B cell (primary cell): ENCODE measurements at regions not wholly inside any gene's neighbourhood (a gene's known extent, or its start where the extent isn't known, plus 50 kb on each side); places are given as distances from the start of the nearest gene placed in this dataset.
A peak's percentile ranks its signal among the peaks of the same experiment; 100 is the strongest.

Experiments used
- ATAC-seq: fragments of 200-7000 bp; cut with Tn5 transposase; one replicate; pipeline ENCODE4 v1.10.0; 2021; ENCODE audit warnings: low read depth, mild to moderate bottlenecking, moderate number of reproducible peaks, moderate library complexity
- CTCF ChIA-PET: fragments of 350-600 bp; sonication (Branson Sonifier 250); formaldehyde crosslinking; loops from one replicate; lab custom pipeline; 2021; ENCODE audit warnings: antibody characterized with exemption, inconsistent platforms; lab: Charles Lee
- POLR2A ChIA-PET: fragments of 350-600 bp; sonication (Branson Sonifier 250); formaldehyde crosslinking; loops from one replicate; lab custom pipeline; 2021; ENCODE audit warnings: antibody characterized with exemption; lab: Charles Lee
- DNase-seq: peaks from one replicate; pipeline ENCODE4 v3.0.0; 2013
- H2AFZ ChIP-seq: 2 replicates; pipeline ENCODE4 v1.6.1; 2012; ENCODE audit warnings: mild to moderate bottlenecking, low read depth, low read length; ENCODE audit not compliant: insufficient read depth, poor library complexity, severe bottlenecking
- H3K27ac ChIP-seq, 2 donors: 1 replicate in 1 of 2; 2 replicates in 1 of 2; pipeline ENCODE4 v1.5.1; 2012 to 2013; ENCODE audit warnings: low read length in 2 of 2, mild to moderate bottlenecking in 2 of 2, moderate library complexity in 1 of 2
- H3K27me3 ChIP-seq, 4 experiments: fragments of 200-600 bp in 1 of 4; sonication (generic) in 1 of 4; replicated peaks in 1 of 4; 1 replicate in 2 of 4; 2 replicates in 2 of 4; pipeline versions ENCODE4 v1.6.1 to v1.7.0; 2013 to 2016; ENCODE audit warnings: low read length in 3 of 4, mild to moderate bottlenecking in 2 of 4, mixed read lengths in 1 of 4, moderate library complexity in 1 of 4; ENCODE audit not compliant: insufficient read depth in 4 of 4, control insufficient read depth in 3 of 4; ENCODE audit errors: control extremely low read depth in 1 of 4
- H3K36me3 ChIP-seq, 2 experiments: replicated peaks in 1 of 2; 1 replicate in 1 of 2; 2 replicates in 1 of 2; pipeline versions ENCODE4 v1.6.1 to v1.7.1; 2013; ENCODE audit warnings: low read length in 1 of 2; ENCODE audit not compliant: insufficient read depth in 2 of 2, control insufficient read depth in 1 of 2; ENCODE audit errors: control extremely low read depth in 1 of 2, extremely low read depth in 1 of 2
- H3K4me1 ChIP-seq, 2 donors: fragments of 200-600 bp in 1 of 2; sonication (generic) in 1 of 2; 1 replicate in 1 of 2; 2 replicates in 1 of 2; pipeline versions ENCODE4 v1.5.1 to v1.6.1; 2013 to 2017; ENCODE audit warnings: low read length in 2 of 2; ENCODE audit not compliant: control insufficient read depth in 2 of 2, insufficient read depth in 2 of 2
- H3K4me2 ChIP-seq: replicated peaks from 2 replicates; pipeline ENCODE3; 2012; ENCODE audit warnings: mild to moderate bottlenecking, low read depth, low read length; ENCODE audit not compliant: poor library complexity, severe bottlenecking
- H3K4me3 ChIP-seq, 5 experiments: fragments of 200-600 bp in 1 of 5; sonication (generic) in 1 of 5; 1 replicate in 3 of 5; 2 replicates in 2 of 5; pipeline versions ENCODE4 v1.5.1 to v1.7.0; 2011 to 2016; ENCODE audit warnings: low read length in 4 of 5, mild to moderate bottlenecking in 4 of 5, low read depth in 2 of 5, control low read depth in 1 of 5, moderate library complexity in 1 of 5; ENCODE audit not compliant: insufficient read depth in 1 of 5; ENCODE audit errors: control extremely low read depth in 1 of 5, extremely low read depth in 1 of 5
- H3K79me2 ChIP-seq: fragments of 200-600 bp; sonication (generic); one replicate; pipeline ENCODE4 v1.6.0; 2016; ENCODE audit warnings: low read length; ENCODE audit not compliant: control insufficient read depth, insufficient read depth
- H3K9ac ChIP-seq: fragments of 200-600 bp; sonication (generic); 2 replicates; pipeline ENCODE4 v1.6.1; 2017; ENCODE audit warnings: mild to moderate bottlenecking, low read length, moderate library complexity
- H3K9me3 ChIP-seq, 3 donors: one replicate each; pipeline versions ENCODE4 v1.6.1 to v1.7.1; 2013; ENCODE audit warnings: low read length in 2 of 3; ENCODE audit not compliant: control insufficient read depth in 2 of 3, insufficient read depth in 1 of 3; ENCODE audit errors: control extremely low read depth in 1 of 3
- H4K20me1 ChIP-seq: 2 replicates; pipeline ENCODE4 v1.6.0; 2012; ENCODE audit warnings: mild to moderate bottlenecking, low read length; ENCODE audit not compliant: insufficient read depth, control insufficient read depth, poor library complexity, severe bottlenecking
- H3K27ac Mint-ChIP-seq: one replicate; pipeline ENCODE4 v1.8.0; 2021; ENCODE audit warnings: mixed read lengths
- H3K27me3 Mint-ChIP-seq: one replicate; pipeline ENCODE4 v1.8.0; 2021; ENCODE audit warnings: mixed read lengths
- H3K4me1 Mint-ChIP-seq: one replicate; pipeline ENCODE4 v1.8.0; 2021; ENCODE audit warnings: mixed read lengths
- H3K4me3 Mint-ChIP-seq: one replicate; pipeline ENCODE4 v1.8.0; 2021; ENCODE audit warnings: mixed read lengths
- H3K9me3 Mint-ChIP-seq: one replicate; pipeline ENCODE4 v1.8.0; 2022; ENCODE audit warnings: mixed read lengths; ENCODE audit not compliant: insufficient read depth
- EZH2 ChIP-seq: IDR thresholded peaks from 2 replicates; pipeline ENCODE4 v1.6.1; 2012; ENCODE audit warnings: borderline replicate concordance, low read depth, mild to moderate bottlenecking, moderate library complexity, low read length; ENCODE audit not compliant: insufficient read depth, poor library complexity, severe bottlenecking
- WGBS: methylation state at CpG from one replicate; pipeline ENCODE4 v1.1.5; 2013; ENCODE audit warnings: missing lambda C conversion rate; ENCODE audit not compliant: insufficient coverage; 5-methylcytosine and 5-hydroxymethylcytosine counted together
- intact Hi-C: fragments of 100-400 bp; cut with micrococcal nuclease; formaldehyde crosslinking; loops from one replicate; pipeline ENCODE4 v1.10.0; 2022
- TF ChIP-seq, protein P1 (sequence below): fragments of 200-600 bp; IDR thresholded peaks from one replicate; pipeline ENCODE4 v1.8.0; 2022; ENCODE audit warnings: antibody characterized with exemption, mild to moderate bottlenecking

DNA sequence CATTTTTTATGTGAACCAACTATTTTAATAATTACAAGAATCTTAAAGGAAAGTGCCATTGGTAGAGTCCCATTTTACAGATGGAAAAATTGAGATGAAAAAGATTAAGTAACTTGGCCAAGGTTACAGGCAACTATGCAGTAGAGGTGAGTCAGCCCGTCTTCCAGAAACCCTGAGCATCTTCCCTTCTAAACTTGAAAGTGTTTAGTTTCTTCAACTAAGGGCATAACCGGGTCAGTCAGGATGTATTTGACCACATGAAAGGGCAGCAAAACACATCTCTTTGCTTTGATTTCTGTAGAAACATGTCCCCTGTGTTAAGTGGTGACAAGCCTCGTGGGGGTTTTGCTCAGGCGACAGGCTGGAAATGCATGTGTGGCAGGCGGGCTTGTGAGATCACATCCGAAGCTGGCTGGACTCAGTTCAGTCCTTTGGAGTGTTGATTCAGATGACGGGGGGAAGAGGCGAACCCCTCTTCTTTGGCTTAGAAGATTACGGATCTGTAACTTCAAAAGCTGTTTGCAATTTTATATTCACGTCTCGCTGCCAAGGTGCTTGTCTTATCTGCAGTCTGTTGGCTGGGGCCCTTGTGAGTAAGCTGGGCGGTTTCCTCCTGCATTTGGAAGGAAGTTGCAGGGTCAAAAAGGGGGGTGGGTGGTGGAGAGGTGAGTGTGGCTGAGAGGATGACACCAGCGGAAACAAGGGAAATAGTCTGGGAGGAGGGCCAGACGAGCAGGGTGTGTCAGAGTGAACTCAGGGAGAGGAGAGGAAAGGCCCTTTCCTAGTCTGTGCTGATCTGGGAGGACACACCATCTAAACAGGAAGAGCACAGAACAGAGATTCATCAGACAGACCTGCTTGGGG lies 78.9 kb upstream of the RPS23 start:
- no peak overlapping the region for H3K4me3 Mint-ChIP-seq
- intact Hi-C loops: no loop called here

DNA sequence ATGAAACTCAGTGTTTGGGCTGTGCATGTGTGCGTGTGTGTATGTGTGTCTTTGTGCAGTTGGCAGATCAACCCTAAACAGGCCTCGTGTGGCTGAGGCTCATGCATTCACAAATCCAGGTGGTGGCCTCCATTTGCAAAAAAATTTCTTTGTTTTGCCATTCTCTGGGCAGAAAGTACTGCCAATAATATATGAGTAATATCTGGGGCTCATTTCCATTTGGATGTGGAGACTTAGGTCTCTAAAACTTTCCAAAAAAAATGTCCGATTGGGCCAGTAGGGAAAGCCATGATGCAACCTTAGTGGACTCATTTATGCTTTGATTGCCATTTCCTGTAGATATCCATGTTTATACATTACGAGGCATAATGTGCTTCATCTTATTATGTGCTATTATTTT lies 77.9 kb upstream of the RPS23 start:
- DNase-seq (no peak), ATAC-seq (no peak)
- Histone ChIP-seq H3K4me1 (no peaks in the 10 kb centered on the region), H3K9me3 (no peaks in the 10 kb centered on the region), H2AFZ (no peak overlapping the region), H3K27me3 (peaks cover 0 to 6% (median 0%) of the 10 kb centered on the region in 4 experiments), H3K36me3 (no peaks in the 10 kb centered on the region), H3K4me3 (no peak overlapping the region), H3K79me2 (no peaks in the 10 kb centered on the region), H4K20me1 (no peaks in the 10 kb centered on the region), H3K9ac (no peak overlapping the region), H3K27ac (no peak overlapping the region), H3K4me2 (no peak overlapping the region)
- Mint-ChIP-seq H3K27ac (no peak overlapping the region), H3K27me3 (peaks cover 16% of the 10 kb centered on the region), H3K4me3 (no peak overlapping the region), H3K4me1 (peaks cover 7% of the 10 kb centered on the region), H3K9me3 (no peaks in the 10 kb centered on the region)
- 100% methylated on average over 2 of the region's 4 CpGs for WGBS
- intact Hi-C loops: no loop called here
- CTCF ChIA-PET: interaction anchor here (0.6 to 1.9 kb wide), 3 partner anchors 452 to 1075 kb away, joined by 3 to 5 read pairs (median 3); no protein-coding TSS in a partner anchor
- POLR2A ChIA-PET: no interaction called here
- TF ChIP-seq EZH2: no peak
- TF ChIP-seq, protein P1, sequence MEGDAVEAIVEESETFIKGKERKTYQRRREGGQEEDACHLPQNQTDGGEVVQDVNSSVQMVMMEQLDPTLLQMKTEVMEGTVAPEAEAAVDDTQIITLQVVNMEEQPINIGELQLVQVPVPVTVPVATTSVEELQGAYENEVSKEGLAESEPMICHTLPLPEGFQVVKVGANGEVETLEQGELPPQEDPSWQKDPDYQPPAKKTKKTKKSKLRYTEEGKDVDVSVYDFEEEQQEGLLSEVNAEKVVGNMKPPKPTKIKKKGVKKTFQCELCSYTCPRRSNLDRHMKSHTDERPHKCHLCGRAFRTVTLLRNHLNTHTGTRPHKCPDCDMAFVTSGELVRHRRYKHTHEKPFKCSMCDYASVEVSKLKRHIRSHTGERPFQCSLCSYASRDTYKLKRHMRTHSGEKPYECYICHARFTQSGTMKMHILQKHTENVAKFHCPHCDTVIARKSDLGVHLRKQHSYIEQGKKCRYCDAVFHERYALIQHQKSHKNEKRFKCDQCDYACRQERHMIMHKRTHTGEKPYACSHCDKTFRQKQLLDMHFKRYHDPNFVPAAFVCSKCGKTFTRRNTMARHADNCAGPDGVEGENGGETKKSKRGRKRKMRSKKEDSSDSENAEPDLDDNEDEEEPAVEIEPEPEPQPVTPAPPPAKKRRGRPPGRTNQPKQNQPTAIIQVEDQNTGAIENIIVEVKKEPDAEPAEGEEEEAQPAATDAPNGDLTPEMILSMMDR: no peak

More for the DNA sequence above, 78.9 kb upstream of the RPS23 start:
- Mint-ChIP-seq H3K4me1 (peaks cover 7% of the 10 kb centered on the region), H3K9me3 (no peaks in the 10 kb centered on the region), H3K27ac (no peak overlapping the region), H3K27me3 (peaks cover 16% of the 10 kb centered on the region)
- Histone ChIP-seq H4K20me1 (no peaks in the 10 kb centered on the region), H3K4me2 (no peak overlapping the region), H3K4me3 (no peak overlapping the region), H3K4me1 (no peaks in the 10 kb centered on the region), H3K79me2 (no peaks in the 10 kb centered on the region), H3K36me3 (no peaks in the 10 kb centered on the region), H3K9me3 (no peaks in the 10 kb centered on the region), H3K27ac (no peak overlapping the region), H3K9ac (peak overlapping the region; percentile 20), H2AFZ (peak overlapping the region; percentile 45), H3K27me3 (peaks cover 0 to 6% (median 0%) of the 10 kb centered on the region in 4 experiments)
- WGBS: 5% methylated on average over 13 of the region's 14 CpGs
- ATAC-seq: no peak
- TF ChIP-seq, protein P1: no peak
- TF ChIP-seq EZH2: no peak
- no peak for DNase-seq
- CTCF ChIA-PET: interaction anchor here (0.6 to 2.5 kb wide), 4 partner anchors 11 to 1208 kb away, joined by 3 to 5 read pairs (median 4); no protein-coding TSS in a partner anchor
- POLR2A ChIA-PET: no interaction called here
